ENCODE measurements at regions not wholly inside any gene's neighbourhood (a gene's known extent, or its start where the extent isn't known, plus 50 kb on each side); places are given as distances from the start of the nearest gene placed in this dataset.

DNA sequence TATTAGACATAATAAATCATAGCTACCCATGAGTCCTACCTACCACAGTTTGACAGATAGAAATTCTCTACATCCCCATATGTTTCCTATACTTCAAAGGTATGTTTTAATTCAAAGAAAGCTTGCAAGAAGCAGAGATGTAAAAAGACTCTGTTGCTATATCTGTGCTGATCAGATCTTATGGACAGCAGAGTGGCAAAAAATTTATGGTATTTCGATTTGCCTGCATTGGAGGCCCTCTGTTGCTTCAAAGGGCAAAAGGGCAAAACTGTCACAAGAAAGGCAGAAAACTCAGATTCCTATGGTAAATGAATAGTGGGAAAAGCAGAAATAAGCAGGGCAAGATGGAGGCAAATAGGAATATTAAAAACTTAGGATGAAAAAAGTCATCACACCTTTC, 447.8 kb upstream of the SPHKAP start:
- no peaks in the 10 kb centered on the region for H3K27me3 ChIP-seq
- H3K36me3 ChIP-seq: no peaks in the 10 kb centered on the region

DNA sequence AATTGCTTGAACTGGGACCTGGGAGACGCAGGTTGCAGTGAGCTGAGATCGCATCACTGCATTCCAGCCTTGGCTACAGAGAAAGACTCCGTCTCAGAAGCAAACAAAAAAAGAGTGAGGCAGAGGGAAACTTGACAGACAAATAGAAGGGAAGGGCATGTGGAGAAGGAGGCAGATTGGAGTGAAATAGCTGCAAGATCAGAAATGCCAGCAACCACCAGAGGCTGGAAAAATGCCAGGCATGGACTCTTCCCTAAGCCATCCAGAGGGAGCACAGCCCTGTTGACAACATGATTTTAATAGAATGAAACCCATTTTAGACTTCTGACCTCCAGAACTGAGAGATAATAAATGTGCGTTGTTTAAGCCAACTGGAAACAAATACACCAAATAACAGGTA, 447.2 kb upstream of the SPHKAP start:
- no peak overlapping the region for H3K27ac ChIP-seq (replicated peaks in 1 of 4)
- intact Hi-C loops (cut with DNase I): no loop called here
- no peaks in the 10 kb centered on the region for H3K36me3 ChIP-seq
- no peak overlapping the region for H3K4me3 ChIP-seq
- no peaks in the 10 kb centered on the region for H3K9me3 ChIP-seq
- H3K4me1 ChIP-seq: no peaks in the 10 kb centered on the region
- TF ChIP-seq POLR2A (IDR thresholded peaks at IDR 0.05; ENCODE audit: low read depth) (no peak), EP300 (IDR thresholded peaks at IDR 0.05) (no peak), CTCF (IDR thresholded peaks at IDR 0.05) (no peak), POLR2AphosphoS5 (IDR thresholded peaks at IDR 0.05) (no peak)
- H3K27me3 ChIP-seq: no peaks in the 10 kb centered on the region
- DNase-seq (ENCODE audit: extremely low spot score): no peak
- WGBS: 90% methylated on average over 4 of the region's 4 CpGs

More for the DNA sequence above, 447.8 kb upstream of the SPHKAP start:
- intact Hi-C loops (cut with DNase I): no loop called here
- no peaks in the 10 kb centered on the region for H3K9me3 ChIP-seq
- TF ChIP-seq POLR2A (IDR thresholded peaks at IDR 0.05; ENCODE audit: low read depth): no peak
- TF ChIP-seq CTCF (IDR thresholded peaks at IDR 0.05): no peak
- no peak for TF ChIP-seq EP300 (IDR thresholded peaks at IDR 0.05)
- no peak for TF ChIP-seq POLR2AphosphoS5 (IDR thresholded peaks at IDR 0.05)
- no peaks in the 10 kb centered on the region for H3K4me1 ChIP-seq
- WGBS: 73% methylated on average over 1 of the region's 1 CpG
- no peak overlapping the region for H3K27ac ChIP-seq (replicated peaks in 1 of 4)
- DNase-seq (ENCODE audit: extremely low spot score): no peak
- H3K4me3 ChIP-seq: no peak overlapping the region

DNA sequence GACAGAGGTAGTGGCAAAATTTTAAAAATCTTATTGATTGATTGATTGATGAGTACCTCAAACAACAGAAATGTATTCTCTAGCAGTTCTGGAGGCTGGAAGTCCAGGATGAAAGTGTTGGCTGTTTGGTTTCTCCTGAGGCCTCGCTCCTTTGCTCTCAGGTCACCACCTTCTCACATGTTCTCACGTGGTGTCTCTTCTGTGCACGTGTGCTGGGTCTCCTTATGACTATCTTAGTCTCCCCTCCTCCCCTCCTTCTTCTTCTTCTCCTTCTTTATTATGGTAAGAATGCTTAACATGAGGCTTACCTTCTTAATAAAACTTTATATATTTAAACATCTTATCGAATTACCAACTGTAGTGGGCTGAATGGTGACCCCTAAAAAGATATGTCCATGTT, 446.0 kb upstream of the SPHKAP start:
- DNase-seq (ENCODE audit: extremely low spot score): no peak
- Histone ChIP-seq H3K36me3 (no peaks in the 10 kb centered on the region), H3K4me1 (no peaks in the 10 kb centered on the region), H3K27me3 (no peaks in the 10 kb centered on the region), H3K4me3 (no peak overlapping the region), H3K9me3 (no peaks in the 10 kb centered on the region), H3K27ac (replicated peaks in 1 of 4) (no peak overlapping the region)
- intact Hi-C loops (cut with DNase I): no loop called here
- TF ChIP-seq POLR2A (IDR thresholded peaks at IDR 0.05; ENCODE audit: low read depth) (no peak), CTCF (IDR thresholded peaks at IDR 0.05) (no peak), POLR2AphosphoS5 (IDR thresholded peaks at IDR 0.05) (no peak), EP300 (IDR thresholded peaks at IDR 0.05) (no peak)
- WGBS: 86% methylated on average over 4 of the region's 4 CpGs

DNA sequence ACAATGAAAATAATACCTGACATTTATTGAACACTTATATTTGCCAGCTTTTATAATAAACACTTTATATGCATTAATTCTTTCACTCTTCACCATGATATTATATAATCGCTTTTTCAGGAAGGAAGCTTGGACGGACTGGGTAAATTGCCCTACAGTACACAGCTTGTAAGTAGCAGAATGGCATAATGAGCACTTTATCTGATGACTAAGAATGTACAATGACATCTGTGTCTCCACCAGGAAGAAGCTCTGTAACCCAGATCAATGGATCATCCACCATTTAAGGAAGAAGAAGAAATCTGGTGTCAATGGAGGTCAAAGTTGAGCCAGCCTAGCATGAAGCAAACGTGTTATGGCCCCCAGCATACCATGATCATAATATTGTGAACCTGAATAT, 444.0 kb upstream of the SPHKAP start:
- H3K27me3 ChIP-seq: no peaks in the 10 kb centered on the region
- H3K9me3 ChIP-seq: no peaks in the 10 kb centered on the region
- H3K4me1 ChIP-seq: no peaks in the 10 kb centered on the region
- TF ChIP-seq POLR2A (IDR thresholded peaks at IDR 0.05; ENCODE audit: low read depth) (no peak), POLR2AphosphoS5 (IDR thresholded peaks at IDR 0.05) (no peak), CTCF (IDR thresholded peaks at IDR 0.05) (no peak), EP300 (IDR thresholded peaks at IDR 0.05) (no peak)
- WGBS: 67% methylated on average over 3 of the region's 3 CpGs
- no peak overlapping the region for H3K4me3 ChIP-seq
- no peak overlapping the region for H3K27ac ChIP-seq (replicated peaks in 1 of 4)
- H3K36me3 ChIP-seq: no peaks in the 10 kb centered on the region
- no peak for DNase-seq (ENCODE audit: extremely low spot score)
- intact Hi-C loops (cut with DNase I): no loop called here

GRCh38 chr2:228624733-228625132, 443.2 kb upstream of the SPHKAP start:
- no peak for TF ChIP-seq CTCF (IDR thresholded peaks at IDR 0.05)
- TF ChIP-seq EP300 (IDR thresholded peaks at IDR 0.05): no peak
- no peak for TF ChIP-seq POLR2A (IDR thresholded peaks at IDR 0.05; ENCODE audit: low read depth)
- no peak for TF ChIP-seq POLR2AphosphoS5 (IDR thresholded peaks at IDR 0.05)

More at GRCh38 chr2:228624733-228625132, 443.2 kb upstream of the SPHKAP start:
- Histone ChIP-seq H3K27ac (replicated peaks in 1 of 4) (no peak overlapping the region), H3K36me3 (no peaks in the 10 kb centered on the region), H3K27me3 (no peaks in the 10 kb centered on the region), H3K4me3 (no peak overlapping the region), H3K4me1 (no peaks in the 10 kb centered on the region), H3K9me3 (no peaks in the 10 kb centered on the region)
- DNase-seq (ENCODE audit: extremely low spot score): no peak
- intact Hi-C loops (cut with DNase I): no loop called here
- WGBS: 88% methylated on average over 1 of the region's 1 CpG
